DOHH2 (cell line): ENCODE measurements at regions not wholly inside any gene's neighbourhood (a gene's known extent, or its start where the extent isn't known, plus 50 kb on each side); places are given as distances from the start of the nearest gene placed in this dataset.

Experiments
- H3F3A ChIP-seq: fragments of 200-600 bp; sonication (generic), shearing (Covaris generic); 2 replicates; pipeline ENCODE4 v1.6.0; 2016; ENCODE audit warnings: antibody characterized with exemption, mild to moderate bottlenecking; ENCODE audit not compliant: control insufficient read depth, insufficient read depth
- H3K27ac ChIP-seq: fragments of 200-600 bp; sonication (generic); 2 replicates; pipeline ENCODE4 v1.5.1; 2014; ENCODE audit warnings: low read depth, mild to moderate bottlenecking, low read length, moderate library complexity
- H3K27me3 ChIP-seq: fragments of 200-600 bp; sonication (generic); 2 replicates; pipeline ENCODE4 v1.6.1; 2014; ENCODE audit warnings: mild to moderate bottlenecking, low read length, mixed read lengths; ENCODE audit not compliant: control insufficient read depth
- H3K36me3 ChIP-seq: fragments of 200-600 bp; sonication (generic); 2 replicates; pipeline ENCODE4 v1.6.1; 2014; ENCODE audit warnings: mild to moderate bottlenecking, low read length, moderate library complexity, mixed read lengths; ENCODE audit not compliant: control insufficient read depth
- H3K4me1 ChIP-seq: fragments of 200-600 bp; sonication (generic); 2 replicates; pipeline ENCODE4 v1.6.1; 2014; ENCODE audit warnings: mild to moderate bottlenecking, low read length, mixed read lengths; ENCODE audit not compliant: control insufficient read depth
- H3K4me2 ChIP-seq: fragments of 200-600 bp; sonication (generic); 2 replicates; pipeline ENCODE4 v1.6.0; 2014; ENCODE audit warnings: mild to moderate bottlenecking, low read length, moderate library complexity
- H3K4me3 ChIP-seq: fragments of 200-600 bp; sonication (generic); 2 replicates; pipeline ENCODE4 v1.5.1; 2014; ENCODE audit warnings: mild to moderate bottlenecking, low read length, mixed read lengths
- H3K79me2 ChIP-seq: fragments of 200-600 bp; sonication (generic); 2 replicates; pipeline ENCODE4 v1.6.1; 2014; ENCODE audit warnings: mild to moderate bottlenecking, low read length, mixed read lengths; ENCODE audit not compliant: control insufficient read depth
- H3K9me2 ChIP-seq: fragments of 200-600 bp; sonication (generic); replicated peaks from 2 replicates; pipeline ENCODE4 v1.6.1; 2014; ENCODE audit warnings: mild to moderate bottlenecking, low read length, mixed read lengths; ENCODE audit not compliant: control insufficient read depth
- H3K9me3 ChIP-seq: fragments of 200-600 bp; sonication (generic); 2 replicates; pipeline ENCODE4 v1.6.1; 2014; ENCODE audit warnings: antibody characterized with exemption, low read length, mixed read lengths; ENCODE audit not compliant: control insufficient read depth, insufficient read depth
- H4K20me1 ChIP-seq: fragments of 200-600 bp; sonication (generic); 2 replicates; pipeline ENCODE4 v1.6.0; 2014; ENCODE audit warnings: low read depth, mild to moderate bottlenecking, antibody characterized with exemption, low read length, moderate library complexity; ENCODE audit not compliant: control insufficient read depth, insufficient read depth
- EZH2phosphoT487 ChIP-seq: fragments of 200-600 bp; sonication (generic); IDR thresholded peaks from 2 replicates; pipeline ENCODE4 v1.6.1; 2017; ENCODE audit warnings: borderline replicate concordance, mild to moderate bottlenecking, antibody characterized with exemption, low read length, moderate library complexity, mixed read lengths
- TF ChIP-seq, protein P1 (sequence below): fragments of 200-600 bp; sonication (generic); IDR thresholded peaks from one replicate; pipeline ENCODE4 v1.5.1; 2014; ENCODE audit warnings: antibody characterized with exemption, mild to moderate bottlenecking, low read depth, low read length; ENCODE audit not compliant: poor library complexity, severe bottlenecking

DNA sequence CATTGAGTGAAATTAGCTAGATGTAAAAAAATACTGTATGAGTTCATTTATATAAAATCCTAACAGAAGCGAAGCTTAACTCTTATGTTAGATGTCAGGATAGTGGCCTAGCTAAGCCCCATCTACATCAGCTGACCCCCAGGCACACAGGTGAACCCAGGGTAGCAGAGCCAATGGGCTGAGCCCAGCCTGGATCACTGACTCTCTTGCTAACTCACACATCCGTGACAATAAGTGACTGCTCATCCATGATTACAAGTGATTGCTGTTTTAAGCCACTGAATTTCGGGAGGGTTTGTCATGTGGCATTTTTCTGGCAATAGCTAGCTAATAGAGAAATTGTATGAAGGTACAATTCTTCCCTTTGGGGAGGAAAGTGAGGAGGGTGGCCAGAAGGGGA lies 55.2 kb upstream of the COG2 start:
- Histone ChIP-seq H3K36me3 (no peaks in the 10 kb centered on the region), H3K27me3 (peaks cover 6% of the 10 kb centered on the region; the same call in 1 of the 2 replicates), H3K79me2 (no peaks in the 10 kb centered on the region), H3F3A (no peaks in the 10 kb centered on the region), H3K4me3 (no peak overlapping the region), H3K4me1 (no peaks in the 10 kb centered on the region), H3K9me3 (no peaks in the 10 kb centered on the region), H3K9me2 (no peaks in the 10 kb centered on the region), H3K4me2 (no peak overlapping the region), H4K20me1 (no peaks in the 10 kb centered on the region), H3K27ac (no peak overlapping the region)
- TF ChIP-seq, protein P1, sequence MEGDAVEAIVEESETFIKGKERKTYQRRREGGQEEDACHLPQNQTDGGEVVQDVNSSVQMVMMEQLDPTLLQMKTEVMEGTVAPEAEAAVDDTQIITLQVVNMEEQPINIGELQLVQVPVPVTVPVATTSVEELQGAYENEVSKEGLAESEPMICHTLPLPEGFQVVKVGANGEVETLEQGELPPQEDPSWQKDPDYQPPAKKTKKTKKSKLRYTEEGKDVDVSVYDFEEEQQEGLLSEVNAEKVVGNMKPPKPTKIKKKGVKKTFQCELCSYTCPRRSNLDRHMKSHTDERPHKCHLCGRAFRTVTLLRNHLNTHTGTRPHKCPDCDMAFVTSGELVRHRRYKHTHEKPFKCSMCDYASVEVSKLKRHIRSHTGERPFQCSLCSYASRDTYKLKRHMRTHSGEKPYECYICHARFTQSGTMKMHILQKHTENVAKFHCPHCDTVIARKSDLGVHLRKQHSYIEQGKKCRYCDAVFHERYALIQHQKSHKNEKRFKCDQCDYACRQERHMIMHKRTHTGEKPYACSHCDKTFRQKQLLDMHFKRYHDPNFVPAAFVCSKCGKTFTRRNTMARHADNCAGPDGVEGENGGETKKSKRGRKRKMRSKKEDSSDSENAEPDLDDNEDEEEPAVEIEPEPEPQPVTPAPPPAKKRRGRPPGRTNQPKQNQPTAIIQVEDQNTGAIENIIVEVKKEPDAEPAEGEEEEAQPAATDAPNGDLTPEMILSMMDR: no peak
- no peak for TF ChIP-seq EZH2phosphoT487

GRCh38 chr1:230584660-230585059 lies 57.6 kb upstream of the COG2 start:
- Histone ChIP-seq H3K27ac (no peak overlapping the region), H3K4me2 (no peak overlapping the region)

GRCh38 chr1:230581446-230582079 lies 60.7 kb upstream of the COG2 start:
- no peak for TF ChIP-seq EZH2phosphoT487
- TF ChIP-seq, protein P1: peak; percentile 30
- H3F3A ChIP-seq: no peaks in the 10 kb centered on the region
- no peak overlapping the region for H3K4me2 ChIP-seq
- H3K9me2 ChIP-seq: no peaks in the 10 kb centered on the region
- no peak overlapping the region for H3K4me3 ChIP-seq
- no peaks in the 10 kb centered on the region for H3K27me3 ChIP-seq
- no peak overlapping the region for H3K27ac ChIP-seq
- no peaks in the 10 kb centered on the region for H3K79me2 ChIP-seq
- H4K20me1 ChIP-seq: no peaks in the 10 kb centered on the region
- no peaks in the 10 kb centered on the region for H3K4me1 ChIP-seq
- no peaks in the 10 kb centered on the region for H3K9me3 ChIP-seq
- H3K36me3 ChIP-seq: no peaks in the 10 kb centered on the region

More at GRCh38 chr1:230584660-230585059, 57.6 kb upstream of the COG2 start:
- TF ChIP-seq, protein P1: no peak
- TF ChIP-seq EZH2phosphoT487: no peak
- Histone ChIP-seq H3K36me3 (no peaks in the 10 kb centered on the region), H3K4me1 (no peaks in the 10 kb centered on the region), H4K20me1 (no peaks in the 10 kb centered on the region), H3K9me2 (no peaks in the 10 kb centered on the region), H3F3A (no peaks in the 10 kb centered on the region), H3K4me3 (no peak overlapping the region), H3K27me3 (peaks cover 3% of the 10 kb centered on the region; the same call in 1 of the 2 replicates), H3K9me3 (no peaks in the 10 kb centered on the region), H3K79me2 (no peaks in the 10 kb centered on the region)
